SK-N-SH (cell line): ENCODE measurements at regions not wholly inside any gene's neighbourhood (a gene's known extent, or its start where the extent isn't known, plus 50 kb on each side); places are given as distances from the start of the nearest gene placed in this dataset.
"Not testable (repeated sequence)": the region's sequence is repeated elsewhere in the genome, so short reads cannot be mapped to it uniquely, and the experiment has no call there.

Source experiments
- CTCF ChIA-PET: fragments of 300-600, 350-600 bp; formaldehyde crosslinking; extraction: SDS; loops from one replicate; lab custom pipeline; 2021; lab: Yijun Ruan, JAX
- POLR2A ChIA-PET: fragments of 350-600 bp; sonication (Branson Sonifier 250); formaldehyde crosslinking; extraction: SDS; loops from one replicate; lab custom pipeline; 2020; ENCODE audit warnings: antibody characterized with exemption, inconsistent platforms; lab: Yijun Ruan, JAX
- DNase-seq: peaks from one replicate; pipeline ENCODE4 v3.0.0; 2012
- H2AFZ ChIP-seq: fragments of 200-600 bp; sonication (generic); 2 replicates; pipeline ENCODE4 v1.8.1; 2016; ENCODE audit warnings: antibody characterized with exemption, mild to moderate bottlenecking, low read depth
- H3F3A ChIP-seq: fragments of 200-600 bp; sonication (generic); replicated peaks from 2 replicates; pipeline ENCODE3; 2016; ENCODE audit warnings: antibody characterized with exemption, mild to moderate bottlenecking; ENCODE audit not compliant: insufficient read depth
- H3K27ac ChIP-seq, 2 experiments: fragments of 200-500 bp in 1 of 2; fragments of 200-600 bp in 1 of 2; sonication (Bioruptor generic) in 1 of 2; sonication (generic), shearing (Covaris generic) in 1 of 2; 2 replicates each; pipeline versions ENCODE4 v1.5.1 to v1.6.1; 2014 to 2016; ENCODE audit warnings: low read depth in 2 of 2, inconsistent platforms in 1 of 2, low read length in 1 of 2, mild to moderate bottlenecking in 1 of 2, mixed read lengths in 1 of 2
- H3K27me3 ChIP-seq: fragments of 200-600 bp; sonication (generic), shearing (Covaris generic); 2 replicates; pipeline ENCODE4 v1.6.1; 2016; ENCODE audit warnings: mixed run types; ENCODE audit not compliant: insufficient read depth
- H3K36me3 ChIP-seq, 2 experiments: fragments of 200-500 bp in 1 of 2; fragments of 200-600 bp in 1 of 2; sonication (Bioruptor generic) in 1 of 2; sonication (generic) in 1 of 2; replicated peaks in 1 of 2; 2 replicates each; pipeline versions ENCODE3 to v1.5.1; 2014 to 2016; ENCODE audit warnings: low read length in 1 of 2, mild to moderate bottlenecking in 1 of 2; ENCODE audit not compliant: insufficient read depth in 2 of 2, control insufficient read depth in 1 of 2
- H3K4me1 ChIP-seq, 2 experiments: fragments of 200-500 bp in 1 of 2; fragments of 200-600 bp in 1 of 2; sonication (Bioruptor generic) in 1 of 2; sonication (generic), shearing (Covaris generic) in 1 of 2; 2 replicates each; pipeline versions ENCODE4 v1.5.1 to v1.6.1; 2014 to 2016; ENCODE audit warnings: low read depth in 1 of 2, low read length in 1 of 2, mixed run types in 1 of 2; ENCODE audit not compliant: insufficient read depth in 2 of 2, control insufficient read depth in 1 of 2
- H3K4me2 ChIP-seq: fragments of 200-600 bp; sonication (generic), shearing (Covaris generic); 2 replicates; pipeline ENCODE4 v1.6.1; 2017; ENCODE audit warnings: mixed run types
- H3K4me3 ChIP-seq, 2 experiments: fragments of 200-500 bp in 1 of 2; fragments of 200-600 bp in 1 of 2; sonication (Bioruptor generic) in 1 of 2; sonication (generic), shearing (Covaris generic) in 1 of 2; 2 replicates each; pipeline versions ENCODE4 v1.5.1 to v1.8.1; 2014 to 2016; ENCODE audit warnings: low read depth in 2 of 2, inconsistent platforms in 1 of 2, low read length in 1 of 2, mild to moderate bottlenecking in 1 of 2, mixed read lengths in 1 of 2, moderate library complexity in 1 of 2
- H3K79me2 ChIP-seq: fragments of 200-600 bp; sonication (generic); 2 replicates; pipeline ENCODE4 v1.8.1; 2017; ENCODE audit warnings: mild to moderate bottlenecking; ENCODE audit not compliant: insufficient read depth
- H3K9ac ChIP-seq: fragments of 200-600 bp; sonication (generic); 2 replicates; pipeline ENCODE4 v1.6.1; 2017; ENCODE audit warnings: mixed run types
- H3K9me2 ChIP-seq: fragments of 200-600 bp; sonication (generic); 2 replicates; pipeline ENCODE4 v1.6.1; 2017; ENCODE audit warnings: mixed run types
- H3K9me3 ChIP-seq: fragments of 200-600 bp; sonication (generic); 2 replicates; pipeline ENCODE4 v1.6.1; 2017; ENCODE audit warnings: mixed run types, mild to moderate bottlenecking, moderate library complexity
- H4K20me1 ChIP-seq: fragments of 200-600 bp; sonication (generic); 2 replicates; pipeline ENCODE4 v1.6.1; 2017; ENCODE audit warnings: mild to moderate bottlenecking, mixed run types; ENCODE audit not compliant: insufficient read depth
- CTCF ChIP-seq: fragments of 200-600 bp; sonication (generic); IDR thresholded peaks from 2 replicates; pipeline ENCODE4 v1.6.1; 2017; ENCODE audit warnings: antibody characterized with exemption, mild to moderate bottlenecking, moderate library complexity
- RAD21 ChIP-seq: IDR thresholded peaks from 2 replicates; pipeline ENCODE4 v1.6.1; 2012; ENCODE audit warnings: mild to moderate bottlenecking, low read length
- SMC3 ChIP-seq: IDR thresholded peaks from 2 replicates; pipeline ENCODE4 v1.6.1; 2012; ENCODE audit warnings: low read depth, low read length, improper control_type of control experiment
- WGBS: methylation state at CpG from one replicate; pipeline ENCODE4 v1.1.6; 2017; ENCODE audit warnings: low lambda C conversion rate; 5-methylcytosine and 5-hydroxymethylcytosine counted together

GRCh38 chr2:87223873-87224272 is 202.2 kb upstream of the PLGLB1 start:
- H3F3A ChIP-seq, H3K9ac ChIP-seq, H3K9me3 ChIP-seq, H3K27ac ChIP-seq, H4K20me1 ChIP-seq, H3K9me2 ChIP-seq, DNase-seq, CTCF ChIA-PET, H3K79me2 ChIP-seq, H2AFZ ChIP-seq, H3K36me3 ChIP-seq, H3K27me3 ChIP-seq, POLR2A ChIA-PET, H3K4me1 ChIP-seq, H3K4me3 ChIP-seq, H3K4me2 ChIP-seq: not testable (repeated sequence)
- WGBS = 19% methylated on average over 2 of the region's 3 CpGs

GRCh38 chr2:87229091-87229689 is 207.5 kb upstream of the PLGLB1 start:
- H3K4me3 ChIP-seq, H3K79me2 ChIP-seq, H3K36me3 ChIP-seq, H3K4me1 ChIP-seq, H3K4me2 ChIP-seq, H3K9ac ChIP-seq, H3F3A ChIP-seq, H3K9me2 ChIP-seq, POLR2A ChIA-PET, H3K27me3 ChIP-seq, CTCF ChIA-PET, H3K9me3 ChIP-seq, H2AFZ ChIP-seq, H4K20me1 ChIP-seq, H3K27ac ChIP-seq, DNase-seq: not testable (repeated sequence)
- 0% methylated on average over 2 of the region's 4 CpGs for WGBS
- TF ChIP-seq CTCF (peak; percentile 40; the same call in 1 of the 2 replicates), RAD21 (peak; percentile 42), SMC3 (0 out of 2 replicates have a peak, but pooled peaks have one; percentile 18)

- DNase-seq, H3K27me3 ChIP-seq, H4K20me1 ChIP-seq, H3K9me2 ChIP-seq, H3K4me3 ChIP-seq, H3K9ac ChIP-seq, H3K79me2 ChIP-seq, H3K4me2 ChIP-seq, H3K4me1 ChIP-seq, H3K27ac ChIP-seq, H3K9me3 ChIP-seq, H3K36me3 ChIP-seq, POLR2A ChIA-PET, CTCF ChIA-PET, H3F3A ChIP-seq, H2AFZ ChIP-seq: not testable (repeated sequence)
- no CpG with 5 or more reads among the region's 4 CpGs for WGBS
Observed at GRCh38 chr2:87229964-87230363, 208.3 kb upstream of the PLGLB1 start.

GRCh38 chr2:87235333-87235981 is 213.8 kb upstream of the PLGLB1 start:
- DNase-seq, POLR2A ChIA-PET: not testable (repeated sequence)
- WGBS = no CpG with 5 or more reads among the region's 8 CpGs

GRCh38 chr2:87237570-87238336 is 216.1 kb upstream of the PLGLB1 start:
- H3K4me3 ChIP-seq, H3F3A ChIP-seq, H3K9me2 ChIP-seq, DNase-seq, H3K9ac ChIP-seq, CTCF ChIA-PET, H4K20me1 ChIP-seq, H3K27me3 ChIP-seq, POLR2A ChIA-PET, H3K9me3 ChIP-seq, H2AFZ ChIP-seq, H3K27ac ChIP-seq, H3K79me2 ChIP-seq, H3K4me1 ChIP-seq, H3K36me3 ChIP-seq, H3K4me2 ChIP-seq: not testable (repeated sequence)
- 78% methylated on average over 9 of the region's 15 CpGs for WGBS

More at GRCh38 chr2:87235333-87235981, 213.8 kb upstream of the PLGLB1 start:
- H3K9ac ChIP-seq, H3K79me2 ChIP-seq, H3K9me3 ChIP-seq, H3K4me1 ChIP-seq, H3K36me3 ChIP-seq, CTCF ChIA-PET, H4K20me1 ChIP-seq, H2AFZ ChIP-seq, H3K27me3 ChIP-seq, H3K4me2 ChIP-seq, H3K9me2 ChIP-seq, H3K4me3 ChIP-seq, H3K27ac ChIP-seq, H3F3A ChIP-seq: not testable (repeated sequence)
